B cell (primary cell): ENCODE measurements at regions not wholly inside any gene's neighbourhood (a gene's known extent, or its start where the extent isn't known, plus 50 kb on each side); places are given as distances from the start of the nearest gene placed in this dataset.

Source experiments
- ATAC-seq: fragments of 200-7000 bp; cut with Tn5 transposase; one replicate; pipeline ENCODE4 v1.10.0; 2021; ENCODE audit warnings: low read depth, mild to moderate bottlenecking, moderate number of reproducible peaks, moderate library complexity
- CTCF ChIA-PET: fragments of 350-600 bp; sonication (Branson Sonifier 250); formaldehyde crosslinking; loops from one replicate; lab custom pipeline; 2021; ENCODE audit warnings: antibody characterized with exemption, inconsistent platforms; lab: Charles Lee
- POLR2A ChIA-PET: fragments of 350-600 bp; sonication (Branson Sonifier 250); formaldehyde crosslinking; loops from one replicate; lab custom pipeline; 2021; ENCODE audit warnings: antibody characterized with exemption; lab: Charles Lee
- DNase-seq: peaks from one replicate; pipeline ENCODE4 v3.0.0; 2013
- H2AFZ ChIP-seq: 2 replicates; pipeline ENCODE4 v1.6.1; 2012; ENCODE audit warnings: mild to moderate bottlenecking, low read depth, low read length; ENCODE audit not compliant: insufficient read depth, poor library complexity, severe bottlenecking
- H3K27ac ChIP-seq, 2 donors: 1 replicate in 1 of 2; 2 replicates in 1 of 2; pipeline ENCODE4 v1.5.1; 2012 to 2013; ENCODE audit warnings: low read length in 2 of 2, mild to moderate bottlenecking in 2 of 2, moderate library complexity in 1 of 2
- H3K27me3 ChIP-seq, 4 experiments: fragments of 200-600 bp in 1 of 4; sonication (generic) in 1 of 4; replicated peaks in 1 of 4; 1 replicate in 2 of 4; 2 replicates in 2 of 4; pipeline versions ENCODE4 v1.6.1 to v1.7.0; 2013 to 2016; ENCODE audit warnings: low read length in 3 of 4, mild to moderate bottlenecking in 2 of 4, mixed read lengths in 1 of 4, moderate library complexity in 1 of 4; ENCODE audit not compliant: insufficient read depth in 4 of 4, control insufficient read depth in 3 of 4; ENCODE audit errors: control extremely low read depth in 1 of 4
- H3K36me3 ChIP-seq, 2 experiments: replicated peaks in 1 of 2; 1 replicate in 1 of 2; 2 replicates in 1 of 2; pipeline versions ENCODE4 v1.6.1 to v1.7.1; 2013; ENCODE audit warnings: low read length in 1 of 2; ENCODE audit not compliant: insufficient read depth in 2 of 2, control insufficient read depth in 1 of 2; ENCODE audit errors: control extremely low read depth in 1 of 2, extremely low read depth in 1 of 2
- H3K4me1 ChIP-seq, 2 donors: fragments of 200-600 bp in 1 of 2; sonication (generic) in 1 of 2; 1 replicate in 1 of 2; 2 replicates in 1 of 2; pipeline versions ENCODE4 v1.5.1 to v1.6.1; 2013 to 2017; ENCODE audit warnings: low read length in 2 of 2; ENCODE audit not compliant: control insufficient read depth in 2 of 2, insufficient read depth in 2 of 2
- H3K4me2 ChIP-seq: replicated peaks from 2 replicates; pipeline ENCODE3; 2012; ENCODE audit warnings: mild to moderate bottlenecking, low read depth, low read length; ENCODE audit not compliant: poor library complexity, severe bottlenecking
- H3K4me3 ChIP-seq, 5 experiments: fragments of 200-600 bp in 1 of 5; sonication (generic) in 1 of 5; 1 replicate in 3 of 5; 2 replicates in 2 of 5; pipeline versions ENCODE4 v1.5.1 to v1.7.0; 2011 to 2016; ENCODE audit warnings: low read length in 4 of 5, mild to moderate bottlenecking in 4 of 5, low read depth in 2 of 5, control low read depth in 1 of 5, moderate library complexity in 1 of 5; ENCODE audit not compliant: insufficient read depth in 1 of 5; ENCODE audit errors: control extremely low read depth in 1 of 5, extremely low read depth in 1 of 5
- H3K79me2 ChIP-seq: fragments of 200-600 bp; sonication (generic); one replicate; pipeline ENCODE4 v1.6.0; 2016; ENCODE audit warnings: low read length; ENCODE audit not compliant: control insufficient read depth, insufficient read depth
- H3K9ac ChIP-seq: fragments of 200-600 bp; sonication (generic); 2 replicates; pipeline ENCODE4 v1.6.1; 2017; ENCODE audit warnings: mild to moderate bottlenecking, low read length, moderate library complexity
- H3K9me3 ChIP-seq, 3 donors: one replicate each; pipeline versions ENCODE4 v1.6.1 to v1.7.1; 2013; ENCODE audit warnings: low read length in 2 of 3; ENCODE audit not compliant: control insufficient read depth in 2 of 3, insufficient read depth in 1 of 3; ENCODE audit errors: control extremely low read depth in 1 of 3
- H4K20me1 ChIP-seq: 2 replicates; pipeline ENCODE4 v1.6.0; 2012; ENCODE audit warnings: mild to moderate bottlenecking, low read length; ENCODE audit not compliant: insufficient read depth, control insufficient read depth, poor library complexity, severe bottlenecking
- H3K27ac Mint-ChIP-seq: one replicate; pipeline ENCODE4 v1.8.0; 2021; ENCODE audit warnings: mixed read lengths
- H3K27me3 Mint-ChIP-seq: one replicate; pipeline ENCODE4 v1.8.0; 2021; ENCODE audit warnings: mixed read lengths
- H3K4me1 Mint-ChIP-seq: one replicate; pipeline ENCODE4 v1.8.0; 2021; ENCODE audit warnings: mixed read lengths
- H3K4me3 Mint-ChIP-seq: one replicate; pipeline ENCODE4 v1.8.0; 2021; ENCODE audit warnings: mixed read lengths
- H3K9me3 Mint-ChIP-seq: one replicate; pipeline ENCODE4 v1.8.0; 2022; ENCODE audit warnings: mixed read lengths; ENCODE audit not compliant: insufficient read depth
- CTCF ChIP-seq: fragments of 200-600 bp; IDR thresholded peaks from one replicate; pipeline ENCODE4 v1.8.0; 2022; ENCODE audit warnings: antibody characterized with exemption, mild to moderate bottlenecking
- EZH2 ChIP-seq: IDR thresholded peaks from 2 replicates; pipeline ENCODE4 v1.6.1; 2012; ENCODE audit warnings: borderline replicate concordance, low read depth, mild to moderate bottlenecking, moderate library complexity, low read length; ENCODE audit not compliant: insufficient read depth, poor library complexity, severe bottlenecking
- WGBS: methylation state at CpG from one replicate; pipeline ENCODE4 v1.1.5; 2013; ENCODE audit warnings: missing lambda C conversion rate; ENCODE audit not compliant: insufficient coverage; 5-methylcytosine and 5-hydroxymethylcytosine counted together
- intact Hi-C: fragments of 100-400 bp; cut with micrococcal nuclease; formaldehyde crosslinking; loops from one replicate; pipeline ENCODE4 v1.10.0; 2022

GRCh38 chrX:147850875-147851274 is 60.8 kb upstream of the FMR1 start:
- Mint-ChIP-seq H3K27me3 (no peaks in the 10 kb centered on the region), H3K4me3 (no peak overlapping the region), H3K27ac (no peak overlapping the region), H3K9me3 (no peaks in the 10 kb centered on the region), H3K4me1 (no peaks in the 10 kb centered on the region)
- Histone ChIP-seq H3K9me3 (no peaks in the 10 kb centered on the region), H3K4me2 (no peak overlapping the region), H3K27ac (no peak overlapping the region), H3K36me3 (no peaks in the 10 kb centered on the region), H2AFZ (no peak overlapping the region), H4K20me1 (no peaks in the 10 kb centered on the region), H3K4me3 (no peak overlapping the region), H3K27me3 (no peaks in the 10 kb centered on the region), H3K79me2 (no peaks in the 10 kb centered on the region), H3K9ac (no peak overlapping the region), H3K4me1 (no peaks in the 10 kb centered on the region)
- DNase-seq (no peak), ATAC-seq (no peak)
- no CpG with 5 or more reads among the region's 3 CpGs for WGBS
- no peak for TF ChIP-seq CTCF
- TF ChIP-seq EZH2 = no peak
- intact Hi-C loops = no loop called here
- ChIA-PET CTCF (interaction anchor here (0.5 kb wide), 1 partner anchor 541 kb away, joined by 3 read pairs; no protein-coding TSS in a partner anchor), POLR2A (no interaction called here)

- Histone ChIP-seq H3K9me3 (no peaks in the 10 kb centered on the region), H3K4me3 (no peak overlapping the region), H4K20me1 (no peaks in the 10 kb centered on the region), H3K27ac (no peak overlapping the region), H3K4me2 (no peak overlapping the region), H3K27me3 (no peaks in the 10 kb centered on the region), H3K36me3 (no peaks in the 10 kb centered on the region), H3K9ac (no peak overlapping the region), H3K79me2 (no peaks in the 10 kb centered on the region), H3K4me1 (no peaks in the 10 kb centered on the region), H2AFZ (no peak overlapping the region)
- POLR2A ChIA-PET = no interaction called here
- intact Hi-C loops = no loop called here
- WGBS = 80% methylated on average over 1 of the region's 2 CpGs
- ATAC-seq (no peak), DNase-seq (no peak)
- no peaks in the 10 kb centered on the region for H3K27me3 Mint-ChIP-seq
- H3K4me1 Mint-ChIP-seq = no peaks in the 10 kb centered on the region
- TF ChIP-seq CTCF = no peak
- no peak for TF ChIP-seq EZH2
- no peak overlapping the region for H3K4me3 Mint-ChIP-seq
- CTCF ChIA-PET = no interaction called here
- H3K27ac Mint-ChIP-seq = no peak overlapping the region
- no peaks in the 10 kb centered on the region for H3K9me3 Mint-ChIP-seq
Measured at GRCh38 chrX:147853701-147854100, 58.0 kb upstream of the FMR1 start.
